ENCODE measurements at regions not wholly inside any gene's neighbourhood (a gene's known extent, or its start where the extent isn't known, plus 50 kb on each side); places are given as distances from the start of the nearest gene placed in this dataset.

- no peak for DNase-seq
These were observed 587.2 kb downstream of the BRD1 start for GRCh38 chr22:49240472-49240871.

- no peak for DNase-seq
These were observed 587.7 kb downstream of the BRD1 start for GRCh38 chr22:49240016-49240380.

- no peak for DNase-seq
These were observed 588.2 kb downstream of the BRD1 start for GRCh38 chr22:49239264-49240015.

- DNase-seq: no peak
These were observed 589.2 kb downstream of the BRD1 start for GRCh38 chr22:49238181-49239141.

- no peak for DNase-seq
These were observed 590.0 kb downstream of the BRD1 start for GRCh38 chr22:49237703-49238102.

GRCh38 chr22:49237279-49237678 is 590.4 kb downstream of the BRD1 start:
- DNase-seq: no peak

GRCh38 chr22:49236541-49237075 is 591.1 kb downstream of the BRD1 start:
- no peak for DNase-seq

- peak; percentile 55 to 86 for DNase-seq
These were observed 592.0 kb downstream of the BRD1 start for GRCh38 chr22:49235463-49236300.

GRCh38 chr22:49234459-49234858 is 593.2 kb downstream of the BRD1 start:
- DNase-seq: no peak

- no peak for DNase-seq
These were observed 594.1 kb downstream of the BRD1 start for GRCh38 chr22:49233507-49234100.

GRCh38 chr22:49232319-49233067 is 595.2 kb downstream of the BRD1 start:
- no peak for DNase-seq

GRCh38 chr22:49230194-49230577 is 597.5 kb downstream of the BRD1 start:
- DNase-seq: no peak

- no peak for DNase-seq
These were observed 598.0 kb downstream of the BRD1 start for GRCh38 chr22:49229483-49230193.

- no peak for DNase-seq
These were observed 599.1 kb downstream of the BRD1 start for GRCh38 chr22:49228431-49229037.

GRCh38 chr22:49227670-49228069 is 600.0 kb downstream of the BRD1 start:
- no peak for DNase-seq

- DNase-seq: no peak
These were observed 601.6 kb downstream of the BRD1 start for GRCh38 chr22:49226096-49226495.

GRCh38 chr22:49224243-49224642 is 603.4 kb downstream of the BRD1 start:
- no peak for DNase-seq

GRCh38 chr22:49218142-49218541 is 609.5 kb downstream of the BRD1 start:
- DNase-seq: no peak

GRCh38 chr22:49216579-49216978 is 611.1 kb downstream of the BRD1 start:
- no peak for DNase-seq

GRCh38 chr22:49215840-49216239 is 611.8 kb downstream of the BRD1 start:
- no peak for DNase-seq

- DNase-seq: no peak
These were observed 612.7 kb downstream of the BRD1 start for GRCh38 chr22:49214976-49215375.

Measured in NCI-H1930 (cell line).